HAP-1 (cell line): ENCODE measurements at regions not wholly inside any gene's neighbourhood (a gene's known extent, or its start where the extent isn't known, plus 50 kb on each side); places are given as distances from the start of the nearest gene placed in this dataset.

ENCODE experiments used
- DNase-seq, 2 experiments: peaks; one replicate each; pipeline ENCODE4 v3.0.0-alpha.2; 2016 to 2020; ENCODE audit warnings: low spot score in 2 of 2
- H3K27me3 ChIP-seq: fragments of 250-450 bp; sonication (Bioruptor Pico); 2 replicates; pipeline ENCODE4 v1.5.1; 2020; ENCODE audit warnings: low read depth, mild to moderate bottlenecking, moderate library complexity
- H3K36me3 ChIP-seq: fragments of 250-450 bp; sonication (Bioruptor Pico); replicated peaks from 2 replicates; pipeline ENCODE4 v1.5.1; 2020; ENCODE audit warnings: mild to moderate bottlenecking
- H3K4me1 ChIP-seq: fragments of 250-450 bp; sonication (Bioruptor Pico); 2 replicates; pipeline ENCODE4 v1.5.1; 2020; ENCODE audit warnings: mild to moderate bottlenecking
- H3K4me3 ChIP-seq: fragments of 250-450 bp; sonication (Bioruptor Pico); 2 replicates; pipeline ENCODE4 v1.5.1; 2020; ENCODE audit warnings: mild to moderate bottlenecking, moderate library complexity
- H3K9me3 ChIP-seq: fragments of 250-450 bp; sonication (Bioruptor Pico); 2 replicates; pipeline ENCODE4 v1.5.1; 2020; ENCODE audit warnings: mild to moderate bottlenecking, moderate library complexity
- in situ Hi-C: fragments of 300-500 bp; cut with MboI; formaldehyde crosslinking; loops from 3 replicates; pipeline ENCODE4 v1.14.3; 2020; ENCODE audit warnings: low sequenced_read_pairs, inconsistent platforms, mixed read lengths

GRCh38 chr10:131810036-131810804 is 90.6 kb upstream of the PPP2R2D start:
- Histone ChIP-seq H3K4me3 (no peak overlapping the region), H3K27me3 (no peaks in the 10 kb centered on the region), H3K36me3 (no peaks in the 10 kb centered on the region), H3K4me1 (no peaks in the 10 kb centered on the region), H3K9me3 (no peaks in the 10 kb centered on the region)
- in situ Hi-C loops = no loop called here
- no peak for DNase-seq

DNA sequence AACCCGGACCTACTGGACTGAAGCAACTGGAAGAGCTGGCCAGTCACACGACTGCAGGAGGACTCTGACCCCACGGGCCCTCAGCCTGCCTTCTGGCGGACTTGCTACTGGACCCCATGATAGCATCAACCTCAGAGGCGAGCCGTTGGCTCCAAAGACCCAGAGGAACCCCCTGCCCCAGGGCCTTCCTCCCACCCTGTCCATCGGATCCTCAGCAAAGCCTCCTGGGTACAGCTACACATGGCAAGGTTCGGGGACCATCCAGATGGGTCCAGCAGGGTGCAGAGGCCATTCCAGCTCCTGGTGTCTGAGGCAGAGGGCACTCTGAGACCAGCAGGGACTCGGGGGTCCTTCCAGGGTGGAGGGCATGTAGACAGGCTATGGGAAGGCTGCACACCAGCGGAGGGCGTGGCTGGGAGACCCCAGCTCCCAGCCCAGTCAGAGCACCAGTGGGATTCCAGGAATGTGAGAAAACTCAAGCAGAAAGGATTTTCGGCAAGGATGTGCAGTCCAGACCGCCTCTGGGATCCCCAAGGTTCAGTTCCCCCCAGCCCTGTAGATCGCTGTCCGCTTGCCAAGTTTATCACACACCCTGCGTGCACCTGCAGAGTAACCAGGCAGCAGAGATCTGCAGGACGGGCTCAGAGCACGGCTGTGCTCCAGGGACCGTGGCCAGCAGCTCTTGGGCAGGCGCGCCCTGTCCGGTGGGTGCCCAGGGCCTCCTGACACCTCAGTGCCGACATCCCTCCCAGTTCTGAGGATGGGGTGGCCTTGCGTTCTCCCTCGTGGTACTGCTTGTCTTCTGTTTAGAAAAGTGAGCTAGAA is 89.8 kb upstream of the PPP2R2D start:
- H3K27me3 ChIP-seq = 0 out of 2 replicates have a peak, but pooled peaks cover 2% of the 10 kb centered on the region
- in situ Hi-C loops = no loop called here
- DNase-seq = no peak
- no peaks in the 10 kb centered on the region for H3K36me3 ChIP-seq
- no peak overlapping the region for H3K4me3 ChIP-seq
- no peaks in the 10 kb centered on the region for H3K9me3 ChIP-seq
- no peaks in the 10 kb centered on the region for H3K4me1 ChIP-seq

DNA sequence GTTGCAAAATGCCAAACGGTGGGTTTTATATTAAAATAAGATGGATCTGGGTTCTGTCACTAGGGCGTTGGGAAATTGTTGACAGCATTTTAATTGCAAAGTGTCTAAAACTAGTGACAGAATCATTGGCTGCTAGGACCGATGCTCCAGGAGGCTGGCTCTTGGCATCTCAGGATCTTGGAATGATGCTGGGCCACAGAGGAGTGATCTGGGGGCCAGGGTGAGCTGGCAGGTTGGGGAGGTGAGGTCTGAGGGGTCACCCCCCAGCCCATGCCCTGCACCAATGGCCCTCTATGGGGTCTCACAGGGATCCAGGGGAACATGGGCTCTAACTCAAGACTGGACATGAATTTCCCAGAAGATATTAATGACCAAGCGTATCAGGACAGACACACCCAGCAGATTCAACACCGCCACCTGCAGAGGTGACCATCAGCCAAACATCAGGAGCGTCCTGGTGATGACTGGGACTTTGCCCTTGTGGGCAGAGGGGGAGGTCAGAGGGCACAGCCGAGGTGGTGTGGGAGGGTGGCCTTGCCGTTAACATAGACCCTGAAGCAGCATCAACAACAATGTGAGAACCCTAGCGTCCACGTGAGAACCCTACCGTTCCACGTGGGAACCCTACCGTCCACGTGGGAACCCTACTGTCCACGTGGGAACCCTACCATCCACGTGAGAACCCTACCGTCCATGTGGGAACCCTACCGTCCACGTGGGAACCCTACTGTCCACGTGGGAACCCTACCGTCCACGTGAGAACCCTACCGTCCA is 89.0 kb upstream of the PPP2R2D start:
- H3K4me1 ChIP-seq = no peaks in the 10 kb centered on the region
- no peaks in the 10 kb centered on the region for H3K9me3 ChIP-seq
- DNase-seq = no peak
- in situ Hi-C loops = no loop called here
- H3K36me3 ChIP-seq = no peaks in the 10 kb centered on the region
- H3K27me3 ChIP-seq = peaks cover 2% of the 10 kb centered on the region; the same call in 1 of the 2 replicates
- H3K4me3 ChIP-seq = no peak overlapping the region

DNA sequence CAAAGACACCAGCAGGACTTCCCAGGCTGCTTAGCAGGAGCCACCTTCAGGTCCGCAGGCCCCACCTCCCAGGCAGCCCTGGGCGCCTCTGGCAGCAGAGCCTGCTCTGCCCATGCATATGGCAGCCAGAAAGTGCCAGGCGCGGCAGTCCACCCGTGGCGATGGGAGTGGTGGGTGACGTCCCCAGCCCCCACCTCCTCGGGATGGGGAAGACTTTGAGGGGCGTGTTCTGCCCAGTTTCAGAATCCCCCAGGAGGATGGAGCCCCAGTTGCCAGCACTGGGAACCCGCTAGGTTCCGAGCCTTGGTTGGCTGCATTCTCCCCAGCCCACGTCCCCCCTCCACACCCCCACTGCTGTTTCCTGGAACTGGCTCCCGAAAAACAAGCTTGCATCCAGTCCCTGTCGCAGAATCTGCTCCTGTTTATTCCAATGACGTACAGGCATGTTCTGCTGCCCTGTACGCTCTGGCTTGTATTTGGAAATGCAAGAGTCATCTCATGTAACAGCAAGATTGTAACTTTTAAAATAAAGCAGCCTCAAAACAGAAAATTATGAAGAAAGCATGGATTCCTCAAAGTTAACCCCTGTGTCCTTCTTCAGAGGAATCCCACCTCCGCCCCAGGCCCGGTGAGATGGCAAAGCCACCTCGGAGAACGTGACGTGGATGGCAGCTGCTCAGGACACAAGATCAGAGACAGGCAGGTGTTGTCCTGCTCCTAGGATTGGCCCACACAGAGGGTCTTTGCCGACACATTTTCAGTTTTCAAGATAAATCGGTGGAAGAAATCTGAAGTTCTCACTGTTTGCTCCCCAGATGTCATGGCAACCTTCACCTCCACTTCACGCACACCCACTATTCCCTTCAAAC is 87.8 kb upstream of the PPP2R2D start:
- in situ Hi-C loops = no loop called here
- Histone ChIP-seq H3K27me3 (peaks cover 7% of the 10 kb centered on the region; the same call in 1 of the 2 replicates), H3K9me3 (no peaks in the 10 kb centered on the region), H3K4me3 (no peak overlapping the region), H3K36me3 (no peaks in the 10 kb centered on the region), H3K4me1 (no peaks in the 10 kb centered on the region)
- DNase-seq = no peak

GRCh38 chr10:131814567-131815265 is 86.1 kb upstream of the PPP2R2D start:
- H3K4me3 ChIP-seq = no peak overlapping the region
- H3K4me1 ChIP-seq = no peaks in the 10 kb centered on the region
- H3K27me3 ChIP-seq = peaks cover 7% of the 10 kb centered on the region; the same call in 1 of the 2 replicates
- no peaks in the 10 kb centered on the region for H3K36me3 ChIP-seq
- no peak for DNase-seq
- in situ Hi-C loops = no loop called here
- H3K9me3 ChIP-seq = no peaks in the 10 kb centered on the region

DNA sequence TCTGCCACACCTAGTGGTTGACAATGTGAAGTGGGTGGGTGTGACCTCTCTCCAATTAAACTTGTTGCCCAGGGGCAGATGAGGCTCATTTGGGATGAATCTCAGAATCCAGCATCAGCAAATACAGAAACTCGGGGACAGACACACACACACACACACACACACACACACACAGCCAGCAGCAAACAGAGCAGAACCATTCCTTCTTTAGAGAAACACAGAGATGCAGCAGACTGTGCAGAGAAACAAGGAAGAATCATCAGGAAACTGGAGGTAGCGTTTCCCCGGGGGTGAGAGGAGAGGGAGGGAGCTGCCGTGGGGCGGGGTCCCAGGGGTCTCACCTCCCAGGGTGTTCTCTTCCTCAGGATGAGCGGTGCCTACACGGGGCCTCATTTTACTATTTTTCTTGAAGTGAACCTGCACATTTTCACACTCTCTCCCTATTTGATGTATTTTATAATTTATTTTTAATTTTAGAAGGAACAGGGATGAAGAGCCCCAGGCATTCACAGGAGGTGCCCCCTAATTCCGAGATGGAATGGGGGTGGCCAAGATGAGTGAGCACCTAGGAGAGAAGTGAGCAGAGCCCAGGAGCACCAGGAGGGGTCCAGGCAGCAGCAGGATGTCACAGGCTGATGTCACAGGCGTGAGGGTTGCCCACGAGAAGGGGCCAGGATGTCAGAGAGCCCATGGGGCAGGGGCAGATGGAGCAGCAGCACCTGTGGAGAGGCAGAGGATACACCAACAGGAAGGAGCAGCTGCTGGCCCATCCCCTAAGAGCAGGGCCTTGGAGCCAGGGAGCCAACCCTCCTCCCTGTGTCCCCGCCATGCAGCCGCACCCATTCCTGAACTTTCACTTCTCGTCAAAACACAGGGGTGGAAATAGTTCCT is 85.3 kb upstream of the PPP2R2D start:
- Histone ChIP-seq H3K4me3 (no peak overlapping the region), H3K4me1 (no peaks in the 10 kb centered on the region), H3K9me3 (no peaks in the 10 kb centered on the region), H3K36me3 (no peaks in the 10 kb centered on the region), H3K27me3 (peaks cover 7% of the 10 kb centered on the region; the same call in 1 of the 2 replicates)
- DNase-seq = no peak
- in situ Hi-C loops = no loop called here

DNA sequence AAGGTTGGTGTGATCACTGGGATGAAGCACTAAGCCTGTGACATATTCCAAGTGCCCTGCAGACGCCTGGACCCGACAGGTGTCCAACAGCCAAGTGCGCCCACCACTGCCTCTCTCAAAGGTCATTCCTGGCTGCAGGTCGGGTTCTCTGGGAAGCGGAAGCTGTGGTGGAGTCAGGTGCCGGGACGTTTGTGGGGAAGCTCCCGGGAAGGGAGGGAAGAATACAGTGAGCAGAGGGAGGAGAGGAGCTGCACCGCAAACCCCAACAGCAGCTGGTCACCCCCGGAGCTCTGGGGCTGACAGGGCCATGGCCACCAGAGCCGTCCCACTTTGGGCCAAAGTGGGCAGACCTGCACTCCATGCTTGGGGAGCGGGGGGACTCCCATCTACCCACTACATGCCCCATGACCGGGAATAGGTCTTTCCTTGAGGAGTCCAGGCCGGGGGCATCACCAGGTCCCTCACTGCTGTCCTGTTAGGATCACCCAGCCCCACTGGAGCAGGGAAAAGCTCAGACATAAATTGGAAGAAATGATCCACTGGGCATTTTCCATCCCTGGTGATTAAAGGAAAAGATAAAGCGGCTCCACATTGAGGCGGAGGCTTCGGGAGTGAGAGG is 84.5 kb upstream of the PPP2R2D start:
- Histone ChIP-seq H3K4me1 (no peaks in the 10 kb centered on the region), H3K36me3 (no peaks in the 10 kb centered on the region), H3K4me3 (no peak overlapping the region), H3K27me3 (peaks cover 7% of the 10 kb centered on the region; the same call in 1 of the 2 replicates), H3K9me3 (no peaks in the 10 kb centered on the region)
- in situ Hi-C loops = no loop called here
- DNase-seq = no peak

DNA sequence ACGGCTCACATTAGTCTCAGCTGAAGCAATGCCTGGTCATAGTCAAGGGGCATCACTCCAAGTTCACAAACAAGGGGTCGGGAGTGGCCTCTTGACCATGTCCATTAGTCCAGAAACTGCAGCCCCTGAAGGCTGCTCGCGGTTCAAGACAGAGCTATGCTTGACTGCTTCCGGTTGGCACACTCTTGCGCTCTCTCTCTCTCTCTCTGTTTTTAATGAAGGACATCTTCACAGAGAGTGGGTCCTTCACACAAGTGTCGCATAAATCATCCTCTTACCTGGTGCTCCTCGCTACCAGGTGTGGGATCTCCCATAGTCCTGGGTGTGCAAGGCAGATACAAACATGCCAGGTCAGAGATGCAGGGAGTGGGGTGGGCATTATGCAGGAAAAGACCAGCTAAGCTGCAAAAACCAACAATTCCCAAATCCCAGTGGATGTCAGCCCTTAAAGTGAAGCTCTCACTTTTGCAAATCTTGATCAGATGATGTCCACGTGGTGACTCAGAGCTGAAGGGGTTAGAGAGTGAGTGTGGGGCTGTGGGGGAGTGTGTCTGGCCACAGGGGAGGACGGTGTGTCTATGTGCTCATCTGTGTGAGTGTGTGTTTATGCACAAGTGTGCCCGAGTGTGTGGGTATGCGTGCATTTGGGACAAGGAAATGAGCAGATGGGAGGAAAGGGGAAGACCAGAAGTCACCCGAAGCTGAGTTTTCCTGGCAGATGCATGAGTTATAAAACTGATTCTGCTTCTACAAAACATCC is 83.7 kb upstream of the PPP2R2D start:
- Histone ChIP-seq H3K36me3 (no peaks in the 10 kb centered on the region), H3K4me3 (no peak overlapping the region), H3K9me3 (no peaks in the 10 kb centered on the region), H3K4me1 (no peaks in the 10 kb centered on the region), H3K27me3 (peaks cover 7% of the 10 kb centered on the region; the same call in 1 of the 2 replicates)
- DNase-seq = no peak
- in situ Hi-C loops = no loop called here

DNA sequence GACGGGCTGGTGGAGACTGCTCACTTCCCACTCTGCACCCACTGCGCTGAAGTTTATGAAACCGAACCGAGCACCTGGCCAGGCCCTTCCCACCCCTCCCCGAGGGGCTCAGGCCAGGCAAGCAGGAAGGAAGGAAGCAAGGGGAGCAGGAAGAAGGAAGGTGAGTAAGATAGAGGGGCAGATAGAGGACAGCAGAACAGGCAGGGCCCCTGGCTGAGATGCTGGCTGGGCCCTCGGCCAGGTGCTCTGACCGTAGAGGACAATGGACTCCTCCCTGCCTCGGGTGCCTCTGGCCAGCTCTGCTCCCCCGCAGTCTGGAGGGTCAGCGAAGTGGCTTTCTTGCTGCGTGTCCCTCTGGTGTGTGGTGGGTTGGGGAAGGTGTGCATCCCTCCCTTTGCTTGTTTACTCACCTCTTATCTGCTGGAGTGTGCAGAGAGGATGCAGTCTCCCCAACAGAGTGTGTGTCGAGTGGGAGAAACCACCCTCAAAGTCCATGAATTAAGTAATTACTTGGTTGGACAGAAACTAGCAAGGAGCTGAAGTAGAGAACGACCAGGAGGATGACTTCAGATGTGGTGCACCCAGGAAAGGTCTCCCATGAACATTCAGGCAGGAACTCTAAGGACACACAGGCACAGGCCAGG is 82.8 kb upstream of the PPP2R2D start:
- H3K4me3 ChIP-seq = no peak overlapping the region
- no peak for DNase-seq
- H3K36me3 ChIP-seq = no peaks in the 10 kb centered on the region
- in situ Hi-C loops = no loop called here
- H3K4me1 ChIP-seq = no peaks in the 10 kb centered on the region
- H3K27me3 ChIP-seq = peaks cover 7% of the 10 kb centered on the region; the same call in 1 of the 2 replicates
- H3K9me3 ChIP-seq = no peaks in the 10 kb centered on the region

DNA sequence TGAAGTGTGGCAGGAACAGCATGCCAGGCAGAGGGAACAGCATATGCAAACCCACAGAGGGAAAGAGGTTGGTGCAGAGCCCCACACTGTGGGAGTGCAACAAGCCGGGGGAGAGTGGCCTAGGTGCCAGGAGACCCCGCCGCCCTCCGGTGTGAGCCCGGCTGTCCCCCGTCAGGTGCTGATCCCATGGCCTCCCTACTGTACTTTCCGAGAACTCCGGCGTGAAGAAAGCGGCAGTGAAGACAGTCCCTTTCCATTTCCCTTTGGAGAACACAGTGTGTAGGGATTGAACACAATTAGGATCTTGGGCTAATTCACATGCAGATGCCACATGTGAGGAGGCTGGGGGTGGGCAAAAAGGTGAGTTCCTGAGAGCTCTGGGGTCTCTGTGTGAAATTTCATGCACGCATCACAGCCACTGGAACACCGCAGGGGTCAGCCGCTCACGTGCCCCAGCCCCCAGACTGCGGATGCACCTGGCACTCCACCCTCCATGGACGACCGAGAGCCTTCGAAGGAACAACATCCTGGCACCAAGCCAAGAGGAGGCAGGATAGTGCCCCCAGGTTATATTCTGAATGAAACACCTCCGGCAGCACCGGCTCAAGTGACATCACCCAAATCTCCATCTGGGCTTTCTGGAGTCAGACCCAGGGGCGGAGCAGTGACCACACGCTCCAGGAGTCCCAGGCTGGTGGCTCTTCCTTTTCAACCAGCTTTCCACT is 82.1 kb upstream of the PPP2R2D start:
- in situ Hi-C loops = no loop called here
- no peak overlapping the region for H3K4me3 ChIP-seq
- H3K4me1 ChIP-seq = no peaks in the 10 kb centered on the region
- H3K9me3 ChIP-seq = no peaks in the 10 kb centered on the region
- DNase-seq = no peak
- peaks cover 7% of the 10 kb centered on the region; the same call in 1 of the 2 replicates for H3K27me3 ChIP-seq
- H3K36me3 ChIP-seq = no peaks in the 10 kb centered on the region
